Breast epithelium (tissue), 3 donors: ENCODE measurements at regions not wholly inside any gene's neighbourhood (a gene's known extent, or its start where the extent isn't known, plus 50 kb on each side); places are given as distances from the start of the nearest gene placed in this dataset.

ENCODE experiments used
- CTCF ChIP-seq, 3 donors: fragments of 450-650 bp; IDR thresholded peaks; one replicate each; pipeline ENCODE4 v1.5.1; 2016 to 2017; ENCODE audit warnings: antibody characterized with exemption in 3 of 3, mild to moderate bottlenecking in 3 of 3, moderate library complexity in 3 of 3
- POLR2A ChIP-seq: fragments of 450-650 bp; IDR thresholded peaks from one replicate; pipeline ENCODE4 v1.6.1; 2016; ENCODE audit warnings: antibody characterized with exemption, mild to moderate bottlenecking, moderate library complexity
- POLR2AphosphoS5 ChIP-seq, 3 donors: sonication (generic); formaldehyde crosslinking; IDR thresholded peaks; one replicate each; pipeline ENCODE4 v1.6.1; 2017; ENCODE audit warnings: antibody characterized with exemption in 3 of 3

DNA sequence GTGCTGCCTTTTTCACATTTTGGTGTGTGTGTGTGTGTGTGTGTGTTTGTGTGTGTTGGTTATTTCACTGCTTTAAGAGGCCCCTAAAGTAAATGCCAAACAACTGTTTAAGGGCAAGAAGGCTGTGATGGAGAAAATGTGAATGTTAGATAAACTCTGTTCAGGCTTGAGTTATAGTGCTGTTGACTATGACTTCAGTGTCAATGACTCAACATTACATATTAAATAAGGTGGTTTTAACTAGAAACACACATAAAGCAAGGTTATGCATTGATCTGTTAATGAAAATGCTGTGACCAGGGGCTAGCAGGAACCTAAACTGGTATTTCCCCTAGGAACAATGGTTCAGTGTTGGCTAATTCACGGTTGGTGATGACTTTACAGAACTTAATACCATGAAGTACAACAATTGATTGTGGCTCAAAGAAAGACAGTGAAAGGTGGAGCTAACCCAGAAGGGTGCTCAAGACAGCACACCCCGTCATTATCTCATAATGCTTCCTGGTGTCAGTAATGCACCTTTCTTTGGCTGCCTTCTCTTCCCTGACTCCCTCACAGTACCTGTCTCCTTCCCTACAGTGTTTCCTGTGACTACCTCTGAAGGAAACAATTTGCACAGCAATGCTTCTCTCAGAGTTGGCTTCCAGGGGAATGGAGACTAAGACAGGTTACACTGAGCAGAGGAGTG, 116.1 kb downstream of the RIN2 start:
- TF ChIP-seq POLR2A, result no peak
- no peak for TF ChIP-seq CTCF (IDR thresholded peaks at IDR 0.05)
- TF ChIP-seq POLR2AphosphoS5 (IDR thresholded peaks at IDR 0.05), result no peak
